DND-41 (cell line): ENCODE measurements at regions not wholly inside any gene's neighbourhood (a gene's known extent, or its start where the extent isn't known, plus 50 kb on each side); places are given as distances from the start of the nearest gene placed in this dataset.

Experiments used
- ATAC-seq: fragments of 200-7000 bp; cut with Tn5 transposase; 3 replicates; pipeline ENCODE4 v1.9.1; 2021; ENCODE audit warnings: low read depth; ENCODE audit not compliant: insufficient read depth
- DNase-seq: peaks from one replicate; pipeline ENCODE4 v3.0.0-alpha.2; 2020
- H2AFZ ChIP-seq: 2 replicates; pipeline ENCODE4 v1.6.0; 2012; ENCODE audit warnings: low read depth, low read length
- H3K27ac ChIP-seq: 2 replicates; pipeline ENCODE4 v1.5.1; 2012; ENCODE audit warnings: low read length, inconsistent platforms
- H3K27me3 ChIP-seq: fragments of 200-600 bp; sonication (generic); 2 replicates; pipeline ENCODE4 v1.6.0; 2012; ENCODE audit warnings: low read length, mild to moderate bottlenecking, inconsistent platforms; ENCODE audit not compliant: insufficient read depth, poor library complexity
- H3K36me3 ChIP-seq: 2 replicates; pipeline ENCODE4 v1.5.1; 2012; ENCODE audit warnings: low read length, inconsistent platforms; ENCODE audit not compliant: insufficient read depth
- H3K4me1 ChIP-seq: 2 replicates; pipeline ENCODE4 v1.5.1; 2012; ENCODE audit warnings: mild to moderate bottlenecking, low read length; ENCODE audit not compliant: insufficient read depth
- H3K4me2 ChIP-seq: 2 replicates; pipeline ENCODE4 v1.6.0; 2012; ENCODE audit warnings: mild to moderate bottlenecking, moderate library complexity, low read length, inconsistent platforms; ENCODE audit not compliant: insufficient read depth
- H3K4me3 ChIP-seq, 2 experiments: fragments of 200-600 bp in 1 of 2; shearing (Covaris generic) in 1 of 2; 2 replicates each; pipeline ENCODE4 v1.5.1; 2012 to 2016; ENCODE audit warnings: inconsistent platforms in 2 of 2, low read length in 2 of 2, mild to moderate bottlenecking in 2 of 2, low read depth in 1 of 2, moderate library complexity in 1 of 2
- H3K79me2 ChIP-seq: 2 replicates; pipeline ENCODE4 v1.6.0; 2012; ENCODE audit warnings: low read length, inconsistent platforms; ENCODE audit not compliant: insufficient read depth
- H3K9ac ChIP-seq: 2 replicates; pipeline ENCODE4 v1.6.0; 2012; ENCODE audit warnings: low read depth, mild to moderate bottlenecking, inconsistent platforms, low read length, moderate library complexity
- H3K9me3 ChIP-seq: 2 replicates; pipeline ENCODE4 v1.5.1; 2012; ENCODE audit warnings: low read length, moderate library complexity, mild to moderate bottlenecking, inconsistent platforms; ENCODE audit not compliant: insufficient read depth, severe bottlenecking
- H4K20me1 ChIP-seq: 2 replicates; pipeline ENCODE4 v1.6.0; 2012; ENCODE audit warnings: low read length; ENCODE audit not compliant: insufficient read depth
- EZH2 ChIP-seq: IDR thresholded peaks from 3 replicates; pipeline ENCODE4 v1.6.1; 2012; ENCODE audit warnings: borderline replicate concordance, low read depth, mild to moderate bottlenecking, moderate library complexity, low read length, inconsistent platforms; ENCODE audit not compliant: severe bottlenecking
- TF ChIP-seq, protein P1 (sequence below): IDR thresholded peaks from 2 replicates; pipeline ENCODE4 v1.5.1; 2012; ENCODE audit warnings: borderline replicate concordance, low read length, moderate library complexity, mild to moderate bottlenecking; ENCODE audit not compliant: poor library complexity, severe bottlenecking; ENCODE audit errors: extremely low read depth

DNA sequence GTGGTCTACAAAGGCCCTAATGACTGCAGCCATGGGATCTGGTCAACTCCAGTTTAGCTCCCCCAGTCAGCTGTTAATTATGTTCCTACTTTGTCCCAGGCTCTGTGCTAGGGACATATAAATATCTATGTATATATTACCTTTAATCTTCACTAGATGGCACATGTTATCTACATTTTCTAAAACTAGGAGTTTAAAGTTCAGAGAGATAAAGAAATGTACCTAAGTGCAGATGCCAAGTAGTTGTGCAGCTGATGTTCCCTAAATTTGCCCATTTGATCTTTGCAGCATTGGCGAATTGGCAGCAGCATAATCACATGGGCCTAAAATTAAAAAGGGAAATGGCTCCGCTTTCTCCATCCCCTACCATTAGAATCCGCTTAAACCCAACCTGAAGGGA lies 541.1 kb downstream of the MED13L start:
- H4K20me1 ChIP-seq, result no peaks in the 10 kb centered on the region
- H3K27me3 ChIP-seq, result no peaks in the 10 kb centered on the region
- no peak for ATAC-seq
- no peak overlapping the region for H3K4me2 ChIP-seq
- H3K9ac ChIP-seq, result no peak overlapping the region
- H3K4me1 ChIP-seq, result no peaks in the 10 kb centered on the region
- H3K27ac ChIP-seq, result no peak overlapping the region
- TF ChIP-seq, protein P1, sequence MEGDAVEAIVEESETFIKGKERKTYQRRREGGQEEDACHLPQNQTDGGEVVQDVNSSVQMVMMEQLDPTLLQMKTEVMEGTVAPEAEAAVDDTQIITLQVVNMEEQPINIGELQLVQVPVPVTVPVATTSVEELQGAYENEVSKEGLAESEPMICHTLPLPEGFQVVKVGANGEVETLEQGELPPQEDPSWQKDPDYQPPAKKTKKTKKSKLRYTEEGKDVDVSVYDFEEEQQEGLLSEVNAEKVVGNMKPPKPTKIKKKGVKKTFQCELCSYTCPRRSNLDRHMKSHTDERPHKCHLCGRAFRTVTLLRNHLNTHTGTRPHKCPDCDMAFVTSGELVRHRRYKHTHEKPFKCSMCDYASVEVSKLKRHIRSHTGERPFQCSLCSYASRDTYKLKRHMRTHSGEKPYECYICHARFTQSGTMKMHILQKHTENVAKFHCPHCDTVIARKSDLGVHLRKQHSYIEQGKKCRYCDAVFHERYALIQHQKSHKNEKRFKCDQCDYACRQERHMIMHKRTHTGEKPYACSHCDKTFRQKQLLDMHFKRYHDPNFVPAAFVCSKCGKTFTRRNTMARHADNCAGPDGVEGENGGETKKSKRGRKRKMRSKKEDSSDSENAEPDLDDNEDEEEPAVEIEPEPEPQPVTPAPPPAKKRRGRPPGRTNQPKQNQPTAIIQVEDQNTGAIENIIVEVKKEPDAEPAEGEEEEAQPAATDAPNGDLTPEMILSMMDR, result no peak
- no peak for TF ChIP-seq EZH2
- H3K9me3 ChIP-seq, result no peaks in the 10 kb centered on the region
- no peak overlapping the region for H2AFZ ChIP-seq
- no peaks in the 10 kb centered on the region for H3K36me3 ChIP-seq
- H3K79me2 ChIP-seq, result no peaks in the 10 kb centered on the region
- no peak overlapping the region for H3K4me3 ChIP-seq
- no peak for DNase-seq

DNA sequence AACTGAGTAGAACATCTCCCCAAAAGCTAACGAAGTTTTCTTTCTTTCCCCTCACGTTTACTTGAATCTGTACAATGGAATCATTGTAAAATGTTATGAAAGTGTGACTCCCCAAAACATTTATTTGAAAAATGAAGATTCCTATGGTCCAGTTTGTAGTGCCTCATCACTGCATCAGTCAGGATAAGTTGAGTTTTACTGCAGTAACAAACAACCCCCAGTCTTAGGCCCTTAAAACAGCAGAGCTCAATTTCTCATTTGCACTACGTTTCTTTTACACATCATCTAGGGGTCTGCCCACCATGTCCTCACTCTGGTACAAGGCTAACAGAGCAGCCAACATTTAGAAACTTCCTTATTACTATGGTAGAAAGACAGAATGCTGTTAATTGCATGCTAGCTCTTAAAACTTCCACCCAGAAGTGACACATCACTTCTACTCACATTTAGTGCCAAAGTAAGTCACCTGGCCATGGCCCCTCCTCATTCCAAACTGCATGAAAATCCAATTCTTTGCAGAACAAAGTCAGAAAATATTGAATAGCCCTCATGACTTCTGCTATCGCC lies 546.4 kb downstream of the MED13L start:
- Histone ChIP-seq H3K4me1 (no peaks in the 10 kb centered on the region), H4K20me1 (no peaks in the 10 kb centered on the region), H3K36me3 (no peaks in the 10 kb centered on the region), H3K9me3 (no peaks in the 10 kb centered on the region), H2AFZ (no peak overlapping the region), H3K79me2 (no peaks in the 10 kb centered on the region), H3K27me3 (no peaks in the 10 kb centered on the region), H3K4me3 (no peak overlapping the region), H3K4me2 (no peak overlapping the region), H3K27ac (no peak overlapping the region), H3K9ac (no peak overlapping the region)
- no peak for ATAC-seq
- TF ChIP-seq, protein P1, result no peak
- DNase-seq, result no peak

DNA sequence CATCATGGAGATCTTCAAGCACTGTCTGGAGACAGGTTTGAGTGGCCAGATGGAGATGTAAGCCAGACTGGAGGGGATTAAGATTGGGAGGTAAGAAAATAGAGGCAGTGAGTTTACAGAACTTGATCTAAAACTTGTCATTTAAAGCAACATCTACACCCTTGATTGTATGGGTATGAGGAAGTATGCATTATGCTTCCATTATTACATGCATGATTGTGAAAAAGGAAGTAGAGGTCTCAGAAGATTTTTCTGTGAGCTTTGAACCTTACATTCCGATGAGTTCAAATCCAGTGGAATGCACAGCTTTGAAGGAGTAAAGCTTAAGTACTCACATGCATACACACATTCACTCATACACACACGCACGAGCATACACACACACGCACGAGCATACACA lies 550.8 kb downstream of the MED13L start:
- Histone ChIP-seq H3K4me2 (no peak overlapping the region), H3K36me3 (no peaks in the 10 kb centered on the region), H4K20me1 (no peaks in the 10 kb centered on the region), H2AFZ (no peak overlapping the region), H3K9me3 (no peaks in the 10 kb centered on the region), H3K4me3 (no peak overlapping the region), H3K79me2 (no peaks in the 10 kb centered on the region), H3K4me1 (no peaks in the 10 kb centered on the region), H3K9ac (no peak overlapping the region), H3K27ac (no peak overlapping the region), H3K27me3 (no peaks in the 10 kb centered on the region)
- no peak for ATAC-seq
- DNase-seq, result no peak
- TF ChIP-seq, protein P1, result no peak
- TF ChIP-seq EZH2, result no peak

DNA sequence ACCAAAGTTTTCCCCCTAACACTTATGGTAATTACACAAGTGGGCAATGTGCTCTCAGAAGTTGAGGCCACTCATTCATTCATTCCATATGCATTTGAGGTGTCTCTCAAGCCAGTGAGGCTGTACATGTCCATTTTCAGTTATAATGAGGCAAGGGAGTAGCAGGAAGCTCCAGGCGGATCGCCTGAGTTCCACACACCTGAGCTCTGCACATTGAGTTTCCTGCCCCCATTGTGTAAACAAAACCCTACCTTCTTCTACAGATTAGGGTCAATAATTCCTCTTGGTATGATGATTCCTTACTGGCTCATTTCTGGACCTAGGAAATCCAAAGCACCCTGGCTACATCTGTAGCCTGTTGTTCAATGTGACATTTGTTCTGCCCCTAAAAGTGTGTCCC lies 555.3 kb downstream of the MED13L start:
- TF ChIP-seq, protein P1, result no peak
- TF ChIP-seq EZH2, result no peak
- Histone ChIP-seq H3K4me3 (no peak overlapping the region), H3K36me3 (no peaks in the 10 kb centered on the region), H2AFZ (no peak overlapping the region), H3K9ac (no peak overlapping the region), H3K79me2 (no peaks in the 10 kb centered on the region), H3K4me1 (no peaks in the 10 kb centered on the region), H4K20me1 (no peaks in the 10 kb centered on the region), H3K9me3 (no peaks in the 10 kb centered on the region), H3K27me3 (peaks cover 3% of the 10 kb centered on the region), H3K27ac (no peak overlapping the region), H3K4me2 (no peak overlapping the region)
- DNase-seq (no peak), ATAC-seq (no peak)
